HG02870 (cell line): ENCODE measurements at regions not wholly inside any gene's neighbourhood (a gene's known extent, or its start where the extent isn't known, plus 50 kb on each side); places are given as distances from the start of the nearest gene placed in this dataset.

Experiments used
- ATAC-seq: cut with Tn5 transposase; IDR thresholded peaks from one replicate; pipeline ENCODE4 v1.9.1; 2021; ENCODE audit warnings: mild to moderate bottlenecking, moderate library complexity; ENCODE audit not compliant: unreplicated experiment

DNA sequence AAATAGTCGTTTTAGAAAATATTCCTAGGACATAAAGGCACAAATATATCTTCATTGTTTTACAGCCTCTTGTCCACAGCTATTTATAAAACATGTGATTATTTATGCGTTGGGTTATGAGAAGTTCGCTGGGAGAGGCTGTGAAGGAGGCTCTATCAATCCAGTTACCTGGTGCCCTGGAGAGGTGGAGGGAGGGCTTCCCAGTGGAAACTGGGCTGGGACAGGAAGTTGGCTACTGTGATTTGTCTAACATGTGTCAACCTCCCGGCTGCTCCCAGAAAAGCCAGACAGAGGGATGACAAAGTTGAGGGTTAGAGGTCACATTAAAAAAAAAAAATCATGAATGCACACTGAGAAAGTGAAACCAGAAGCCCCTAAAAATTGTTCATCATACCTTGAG is 346.5 kb downstream of the ZNF536 start:
- no peak for ATAC-seq

DNA sequence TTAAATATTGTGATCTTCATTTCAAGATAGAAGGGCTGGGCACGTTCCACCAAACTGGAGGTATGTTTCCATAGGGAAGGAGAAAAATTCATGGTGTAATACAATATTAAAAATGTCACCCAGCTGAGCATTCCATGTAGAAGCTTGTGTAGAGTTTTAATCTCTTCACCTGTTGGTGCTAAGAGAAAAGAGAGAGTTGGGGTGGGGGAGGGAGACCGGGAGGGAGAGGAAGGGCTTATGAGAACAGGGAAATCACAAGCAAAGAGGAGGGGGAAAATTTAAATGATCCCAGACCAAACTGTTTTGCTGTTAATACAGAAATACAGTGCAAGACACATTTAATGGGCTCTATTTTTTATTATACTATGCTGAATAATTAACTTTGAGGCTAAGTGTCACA is 345.8 kb downstream of the ZNF536 start:
- no peak for ATAC-seq

DNA sequence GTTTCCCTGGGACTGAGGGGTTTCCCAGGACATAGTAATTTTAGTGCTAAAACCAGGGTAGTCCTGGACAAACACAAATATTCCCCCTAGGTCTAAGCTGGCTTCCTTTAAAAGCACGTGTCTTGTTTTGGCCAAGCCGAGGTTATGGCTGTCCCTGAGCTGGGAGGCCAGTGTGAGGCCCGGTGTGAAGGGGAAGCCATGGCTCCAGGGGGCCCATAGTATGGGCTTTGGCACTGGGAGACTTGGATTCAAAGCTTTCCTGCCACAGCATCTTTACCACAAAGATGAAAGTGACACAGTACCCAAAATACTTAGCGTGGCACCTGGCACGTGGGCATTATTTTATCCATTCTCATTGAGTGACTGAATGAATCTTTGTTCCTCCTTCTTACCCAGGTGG is 345.2 kb downstream of the ZNF536 start:
- no peak for ATAC-seq

DNA sequence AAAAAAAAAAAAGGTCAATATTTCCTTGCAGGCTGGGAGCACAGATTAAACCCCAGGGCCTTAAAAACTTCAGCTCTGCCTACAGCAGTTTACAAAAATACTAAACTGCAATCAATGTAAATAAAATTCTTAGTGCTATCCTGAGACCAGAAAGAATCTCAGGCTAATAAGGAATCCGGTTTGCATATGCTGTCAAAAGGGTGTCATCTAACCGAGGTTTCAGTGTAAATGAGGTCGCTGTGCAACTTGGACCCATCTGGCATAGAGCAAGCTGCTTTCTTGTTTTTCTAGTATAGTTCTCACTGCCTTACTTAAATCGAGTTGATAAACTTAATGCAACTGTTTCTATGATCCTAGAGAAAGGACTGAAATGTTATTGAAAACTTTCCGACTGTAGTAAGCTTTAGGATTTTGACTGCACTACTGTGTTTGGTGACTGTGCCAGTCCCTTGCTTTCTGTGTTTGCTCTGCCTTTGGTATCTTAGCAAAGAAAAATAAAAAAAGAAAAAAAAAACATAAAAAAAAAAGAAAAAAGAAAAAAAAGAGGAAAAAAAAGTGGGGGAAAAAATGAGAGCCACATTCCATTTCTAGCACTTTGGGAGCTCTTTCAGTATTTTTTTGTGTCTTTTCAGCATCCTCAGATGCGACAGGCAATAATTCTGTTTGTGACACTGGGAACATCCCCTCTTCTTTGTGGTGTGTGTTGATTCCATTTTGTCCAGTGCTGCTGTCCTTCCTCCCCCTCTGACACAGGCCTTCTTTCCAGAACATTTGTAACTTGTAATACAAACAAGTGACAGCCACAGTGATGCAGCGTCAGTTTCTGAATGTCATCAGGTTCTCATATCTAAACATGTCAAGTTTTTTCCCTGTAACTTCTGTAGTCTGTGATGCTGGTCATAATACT is 340.5 kb downstream of the ZNF536 start:
- ATAC-seq: no peak

DNA sequence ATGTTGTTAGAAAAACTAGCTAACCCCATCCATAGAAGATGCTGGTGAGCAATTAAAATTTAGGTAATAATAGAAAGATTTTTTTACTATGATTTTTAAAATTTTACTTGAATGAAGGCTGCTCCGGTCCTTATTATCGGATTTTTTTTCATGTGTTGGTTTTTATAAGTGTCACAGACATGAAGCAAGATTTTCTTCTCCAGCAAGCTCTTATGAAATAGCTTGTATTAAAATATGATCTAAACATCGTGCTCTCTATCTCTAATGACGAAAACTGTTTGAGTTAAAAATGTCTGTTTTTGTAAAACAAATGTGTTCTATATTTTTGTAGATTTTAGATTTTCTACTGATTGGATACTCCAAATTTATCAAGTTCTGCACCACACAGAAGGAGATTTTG is 339.6 kb downstream of the ZNF536 start:
- ATAC-seq: no peak

DNA sequence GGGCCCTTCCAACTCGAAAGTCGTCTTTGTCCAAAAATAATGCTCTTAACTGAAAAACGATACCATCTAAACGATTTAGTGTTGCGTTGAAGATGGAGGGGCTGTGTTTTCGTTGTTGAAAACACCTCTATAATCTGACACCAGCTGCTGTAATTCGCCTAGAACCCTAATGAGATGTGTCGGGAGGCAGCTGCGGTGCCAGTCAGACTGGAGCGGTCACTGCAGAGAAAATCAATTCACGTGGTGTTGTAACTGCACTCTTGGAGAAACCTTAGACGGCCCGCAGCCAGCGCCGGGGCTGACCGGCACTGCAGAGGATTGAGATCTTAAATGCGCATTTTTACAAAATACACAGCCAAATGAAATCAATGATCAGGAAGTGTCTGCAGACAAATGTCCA is 339.1 kb downstream of the ZNF536 start:
- ATAC-seq: no peak

DNA sequence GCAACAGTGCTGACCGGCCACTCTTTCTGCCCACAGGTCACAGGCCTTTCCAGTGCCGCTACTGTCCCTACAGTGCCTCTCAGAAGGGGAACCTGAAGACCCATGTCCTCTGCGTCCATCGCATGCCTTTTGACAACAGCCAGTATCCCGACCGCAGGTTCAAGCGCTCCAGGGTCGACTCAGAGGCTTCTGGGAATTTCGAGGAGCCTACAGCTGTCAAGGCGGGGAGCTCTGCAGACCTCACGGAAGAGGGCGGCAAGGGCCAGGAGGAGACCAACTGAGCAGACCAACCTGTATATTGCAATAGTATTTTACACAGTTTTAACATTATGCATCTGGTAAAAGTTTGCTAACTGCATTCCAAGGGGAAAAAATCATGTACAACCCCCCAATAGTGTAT is 338.5 kb downstream of the ZNF536 start:
- no peak for ATAC-seq

DNA sequence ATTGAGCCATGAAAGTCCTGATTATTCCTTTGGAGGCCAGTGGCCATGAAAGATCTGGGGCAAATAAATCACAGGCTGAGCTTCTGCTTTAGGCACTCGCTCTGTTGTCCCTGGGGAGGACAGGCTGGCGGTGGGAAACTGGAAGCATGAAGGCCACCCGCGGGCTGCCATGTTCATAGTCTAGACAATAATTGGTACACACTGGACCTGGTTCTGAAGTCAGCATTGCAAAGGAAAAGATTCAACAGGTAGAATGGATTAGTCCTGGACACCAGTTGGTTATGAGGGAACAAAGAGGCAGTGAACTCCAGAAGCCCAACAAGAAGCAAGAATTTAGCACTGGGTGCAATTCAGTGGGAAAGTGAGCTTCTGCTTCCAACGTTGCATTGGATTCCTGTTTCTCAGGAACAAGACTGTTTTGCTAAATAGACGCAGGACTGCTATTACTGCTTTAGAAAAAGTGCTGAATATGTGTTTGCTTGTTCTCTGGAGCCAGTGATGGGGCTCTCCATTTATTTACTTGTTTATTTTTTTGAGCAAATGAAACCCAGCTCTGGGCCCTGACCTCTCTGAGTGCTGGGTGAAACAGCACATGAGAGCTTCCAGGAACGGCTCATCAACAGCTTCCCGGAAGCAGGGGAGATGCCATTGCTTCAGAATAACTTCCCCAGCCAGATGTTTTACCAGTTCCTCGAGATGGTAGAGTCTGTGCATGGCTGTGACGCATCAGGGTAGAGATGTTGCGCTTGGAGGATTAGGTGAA is 336.4 kb downstream of the ZNF536 start:
- no peak for ATAC-seq

DNA sequence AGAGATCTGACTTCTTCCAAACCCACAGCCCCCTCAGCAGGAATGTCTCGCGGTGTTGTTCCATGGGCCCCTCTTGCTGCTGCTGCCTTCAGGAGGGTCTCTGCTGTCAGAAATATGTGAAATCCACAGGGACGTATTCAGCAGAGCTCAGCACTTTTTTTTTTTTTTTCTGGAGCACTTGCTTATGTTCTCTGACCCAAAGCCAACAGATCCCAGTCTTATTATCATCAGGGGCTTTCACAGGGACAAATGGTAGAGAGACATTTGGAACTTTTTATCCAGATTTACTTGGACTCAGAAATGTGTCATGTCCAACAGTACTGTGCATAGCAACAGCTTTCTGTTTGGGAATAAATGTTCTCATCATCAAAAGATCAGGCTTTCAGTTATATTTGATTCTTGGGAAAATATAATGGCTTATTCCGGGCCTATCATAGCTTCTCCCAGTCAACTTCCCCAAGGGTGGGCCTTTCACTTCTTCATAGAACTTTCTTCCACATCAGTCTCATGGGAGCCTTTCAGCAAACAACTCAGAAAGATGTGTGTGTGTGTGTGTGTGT is 332.7 kb downstream of the ZNF536 start:
- no peak for ATAC-seq

DNA sequence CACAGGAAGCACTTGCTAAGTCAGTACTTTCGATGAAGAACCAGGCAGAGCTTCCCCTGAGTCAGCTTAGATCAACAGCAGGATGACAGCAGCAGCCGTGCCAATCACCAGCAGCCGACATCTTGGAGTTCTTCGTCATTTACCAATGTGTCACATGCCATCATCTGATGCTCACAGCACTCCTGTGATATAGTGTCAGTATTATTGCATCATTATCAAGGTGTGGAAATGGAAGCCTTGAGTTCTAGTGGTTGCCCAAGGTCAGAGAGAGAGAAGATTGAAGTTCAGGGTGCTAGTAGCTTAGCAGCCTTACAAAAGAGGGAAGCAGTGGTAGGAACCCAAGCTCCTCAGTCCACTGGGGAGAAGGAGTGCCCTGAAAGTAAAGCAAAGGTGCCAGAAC is 331.5 kb downstream of the ZNF536 start:
- ATAC-seq: no peak

DNA sequence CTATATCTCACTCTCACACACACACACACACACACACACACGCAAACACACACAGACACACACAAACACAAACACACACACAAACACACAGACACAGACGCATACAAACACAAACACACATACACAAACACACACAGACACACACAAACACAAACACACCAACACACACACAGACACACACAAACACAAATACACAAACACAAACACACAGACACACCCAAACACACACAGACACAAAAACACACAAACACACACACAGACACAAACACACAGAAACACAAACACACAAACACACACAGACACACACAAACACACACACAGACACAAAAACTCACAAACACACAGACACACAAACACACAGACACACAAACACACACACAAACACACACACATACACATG is 329.0 kb downstream of the ZNF536 start:
- ATAC-seq: no peak

DNA sequence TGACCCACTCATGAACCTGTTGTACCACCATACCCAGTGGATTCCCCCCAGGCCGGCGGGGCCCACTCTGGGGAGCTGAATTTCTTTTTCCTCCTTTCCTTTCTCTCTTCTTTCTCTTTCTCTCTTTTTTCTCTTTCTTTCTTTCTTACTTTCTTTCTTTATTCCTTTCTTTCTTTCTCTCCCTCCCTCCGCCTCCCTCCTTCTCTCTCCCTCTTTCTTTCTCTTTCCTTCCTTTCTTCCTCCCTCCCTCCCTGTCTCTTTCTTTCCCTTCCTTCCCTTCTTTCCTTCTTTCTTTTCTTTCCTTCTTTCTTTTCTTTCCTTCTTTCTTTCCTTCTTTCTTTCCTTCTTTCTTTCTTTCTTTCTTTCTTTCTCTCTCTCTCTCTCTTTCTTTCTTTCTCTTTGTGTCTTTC is 327.7 kb downstream of the ZNF536 start:
- no peak for ATAC-seq

DNA sequence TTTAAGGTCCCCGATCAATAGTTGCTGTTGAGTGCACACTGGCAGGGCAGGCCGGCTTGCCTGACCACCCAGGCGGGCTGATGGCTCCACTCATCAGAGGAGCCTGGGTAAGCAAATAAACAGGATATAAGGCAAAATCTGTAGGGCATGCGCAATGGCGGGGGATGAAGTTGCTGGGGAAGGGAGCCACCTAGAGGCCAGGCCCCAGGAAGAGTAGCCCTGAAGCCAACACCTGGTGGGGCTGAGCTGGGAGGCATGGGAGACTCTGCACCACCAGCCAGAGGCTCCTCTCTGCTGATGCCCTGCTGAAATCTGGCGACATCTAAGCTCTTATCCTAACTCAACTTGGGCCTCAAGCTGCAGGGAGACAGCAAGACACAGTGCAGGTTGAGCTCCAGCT is 324.3 kb downstream of the ZNF536 start:
- ATAC-seq: no peak

DNA sequence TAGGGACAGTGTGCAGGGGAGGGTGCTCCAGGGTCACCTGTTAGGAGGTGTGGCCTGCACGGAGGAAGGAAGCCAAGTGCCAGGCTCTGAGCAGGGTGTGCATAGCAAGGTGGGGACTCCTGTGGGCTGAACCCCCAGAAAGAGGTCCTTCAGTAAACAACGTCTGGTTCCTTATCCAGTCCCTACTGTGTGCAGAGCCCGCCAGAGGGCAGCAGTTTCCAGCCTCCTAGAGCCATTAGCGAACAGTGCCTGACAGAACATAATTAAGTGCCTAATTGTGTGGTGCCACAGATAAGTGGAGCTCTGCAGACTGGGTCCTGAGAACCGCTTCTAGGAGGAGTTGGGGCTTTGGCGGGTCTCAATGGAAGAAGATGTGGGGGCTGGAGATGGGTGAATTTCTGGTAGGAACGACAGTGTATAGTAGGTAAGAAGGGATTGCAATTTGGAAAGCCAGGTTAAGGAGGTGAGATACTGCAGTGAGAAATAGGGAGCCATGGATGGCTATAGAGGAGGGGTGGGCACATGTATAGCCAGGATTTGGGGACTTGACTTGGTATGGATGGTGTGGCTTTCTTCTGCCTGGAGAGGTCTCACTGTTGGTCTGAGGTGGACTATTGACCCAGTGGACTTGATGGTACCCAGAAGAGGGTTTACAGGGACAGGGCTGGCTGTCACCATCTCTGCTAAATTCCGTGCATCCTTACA is 323.1 kb downstream of the ZNF536 start:
- ATAC-seq: no peak

DNA sequence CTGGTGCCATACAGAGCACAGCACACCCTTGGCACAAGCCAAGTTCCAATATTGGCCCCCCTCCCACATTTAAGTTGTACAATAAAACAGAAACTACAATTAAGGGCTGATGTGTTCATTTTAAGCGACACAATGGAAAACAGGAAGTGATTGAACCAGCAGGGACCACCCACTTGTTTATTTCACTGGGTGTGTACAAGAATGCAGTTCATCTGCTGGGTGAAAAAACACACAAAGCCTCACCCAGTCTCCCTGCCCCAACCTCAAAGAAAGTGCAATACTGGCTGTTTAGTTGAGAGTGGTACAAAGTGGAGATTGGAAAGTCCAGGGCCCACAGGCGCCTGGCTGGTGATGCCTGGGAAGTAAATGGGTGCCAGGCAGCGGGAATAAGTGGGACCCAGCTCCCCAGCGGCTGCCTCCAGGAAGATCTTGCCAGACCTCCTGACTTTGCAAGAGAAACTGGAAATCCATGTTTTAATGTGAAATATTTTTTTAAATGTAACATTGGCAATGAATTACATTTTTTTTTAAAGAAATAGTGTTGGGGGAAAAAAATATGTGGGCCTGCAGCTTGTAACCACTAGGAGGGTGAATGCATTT is 322.1 kb downstream of the ZNF536 start:
- no peak for ATAC-seq

DNA sequence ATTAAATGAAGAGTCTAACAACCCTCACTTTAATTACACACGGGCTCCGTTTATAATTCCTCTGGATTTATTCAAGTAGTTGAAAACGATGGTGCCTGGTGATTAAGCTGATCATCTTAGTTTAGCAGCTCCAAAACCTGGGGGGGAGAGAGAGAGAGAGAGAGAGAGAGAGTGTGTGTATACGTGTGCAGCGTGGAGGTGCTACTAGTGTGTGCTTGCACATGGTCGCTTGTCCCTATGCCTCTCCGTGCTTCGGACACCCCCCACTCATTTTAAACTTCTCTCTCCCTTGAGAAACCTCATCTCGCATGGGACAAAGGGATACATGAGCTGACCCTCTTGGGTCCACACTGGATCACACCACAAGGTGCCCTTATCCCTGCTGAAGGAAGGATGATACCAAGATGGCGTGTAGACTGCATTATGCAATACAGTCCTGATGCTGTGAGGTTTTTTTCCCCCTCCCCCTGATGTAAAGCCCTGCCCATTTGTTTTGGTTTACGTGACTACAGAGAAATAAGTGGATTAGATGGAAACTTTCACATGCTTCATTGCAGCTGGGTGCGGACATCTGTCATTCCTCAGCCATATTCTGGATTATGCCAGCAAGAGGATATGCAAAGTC is 320.8 kb downstream of the ZNF536 start:
- no peak for ATAC-seq

DNA sequence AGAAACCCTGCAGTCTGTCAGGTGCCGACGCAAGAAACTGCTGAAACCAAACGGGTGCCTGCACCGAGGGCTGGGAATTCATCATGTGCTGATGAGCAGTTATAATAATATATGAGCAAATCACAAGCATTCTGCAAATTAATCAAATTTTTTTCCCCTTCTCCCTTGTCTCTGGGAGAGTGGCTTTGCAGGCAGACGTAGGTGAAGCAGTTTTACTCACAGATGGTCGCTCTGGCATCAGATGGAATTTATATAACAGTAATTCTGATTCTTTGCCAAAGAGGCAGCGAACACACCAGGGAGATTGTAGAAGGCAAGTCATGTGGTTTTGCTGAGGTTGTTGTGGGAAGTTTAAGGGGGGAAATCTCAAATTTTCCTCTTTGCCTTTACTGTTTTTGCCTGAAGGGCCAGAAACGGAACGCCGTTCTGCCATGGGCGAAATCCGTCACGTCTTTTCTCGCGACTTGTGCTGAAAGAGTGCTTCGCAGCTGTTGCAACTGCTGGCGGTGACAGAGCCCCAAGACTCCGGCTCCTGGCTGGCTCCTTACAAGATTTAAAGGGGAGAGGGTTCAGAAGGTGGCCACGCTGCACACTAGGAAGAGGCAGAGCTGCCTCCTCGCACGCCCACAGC is 320.1 kb downstream of the ZNF536 start:
- ATAC-seq: no peak

DNA sequence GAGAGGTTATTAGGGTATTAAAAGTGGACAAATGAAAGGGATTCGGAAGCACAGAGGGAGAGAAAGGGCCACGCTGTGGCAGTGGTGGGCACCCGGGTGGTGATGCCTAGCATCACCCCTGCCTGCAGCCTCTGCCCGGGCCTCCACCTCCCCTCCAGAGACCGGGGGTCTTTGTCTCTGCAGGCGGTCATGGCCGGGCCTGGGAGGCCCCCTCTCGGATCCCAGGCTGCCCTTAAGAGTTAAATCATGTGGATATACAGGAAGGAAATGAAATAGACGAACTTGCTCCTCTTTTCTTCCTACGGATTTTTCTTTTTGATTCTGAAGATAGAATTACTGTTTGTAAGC is 319.6 kb downstream of the ZNF536 start:
- ATAC-seq: no peak

DNA sequence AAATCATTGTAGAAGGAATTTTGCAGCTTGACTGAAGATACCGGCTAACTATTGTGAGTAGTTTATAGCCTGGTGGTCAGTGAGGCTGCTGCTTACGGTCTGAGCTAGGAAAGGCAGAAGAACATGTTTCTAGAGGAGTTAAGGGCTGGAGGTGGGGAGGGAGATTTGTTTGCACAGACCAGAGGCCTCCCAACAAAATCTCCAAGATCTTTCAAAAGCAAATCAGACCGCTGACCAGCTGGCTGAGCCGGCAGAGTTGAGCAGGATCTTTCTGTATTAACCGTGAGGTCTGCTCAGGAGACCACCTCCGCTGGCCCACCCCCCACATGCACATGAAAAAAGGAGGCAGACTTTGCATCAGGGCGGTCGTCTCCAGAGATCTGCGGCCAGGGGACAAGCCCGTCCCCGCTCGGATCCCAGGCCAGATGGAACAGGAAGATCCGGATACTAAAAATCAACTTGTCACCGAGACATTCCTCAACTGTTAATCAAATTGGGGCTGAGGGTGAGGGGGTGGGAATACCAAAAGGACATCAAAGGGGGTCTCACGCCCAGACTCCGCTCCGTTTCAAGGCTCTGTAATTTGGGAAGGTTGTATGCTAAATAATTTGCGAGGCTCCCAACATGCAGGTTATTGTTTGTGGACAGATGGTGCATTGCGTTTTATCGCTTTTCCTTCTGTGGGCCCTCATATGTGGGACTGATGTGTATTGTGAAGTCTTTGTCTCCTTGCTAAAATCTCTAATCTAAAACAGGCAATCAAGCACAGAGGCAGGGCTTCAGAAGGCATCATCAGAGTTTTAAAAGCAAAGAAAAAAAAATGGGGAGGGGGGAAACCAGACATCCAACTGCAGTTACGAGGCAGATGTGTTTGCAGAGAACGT is 319.0 kb downstream of the ZNF536 start:
- ATAC-seq: no peak
